ENCODE measurements at regions not wholly inside any gene's neighbourhood (a gene's known extent, or its start where the extent isn't known, plus 50 kb on each side); places are given as distances from the start of the nearest gene placed in this dataset.

DNA sequence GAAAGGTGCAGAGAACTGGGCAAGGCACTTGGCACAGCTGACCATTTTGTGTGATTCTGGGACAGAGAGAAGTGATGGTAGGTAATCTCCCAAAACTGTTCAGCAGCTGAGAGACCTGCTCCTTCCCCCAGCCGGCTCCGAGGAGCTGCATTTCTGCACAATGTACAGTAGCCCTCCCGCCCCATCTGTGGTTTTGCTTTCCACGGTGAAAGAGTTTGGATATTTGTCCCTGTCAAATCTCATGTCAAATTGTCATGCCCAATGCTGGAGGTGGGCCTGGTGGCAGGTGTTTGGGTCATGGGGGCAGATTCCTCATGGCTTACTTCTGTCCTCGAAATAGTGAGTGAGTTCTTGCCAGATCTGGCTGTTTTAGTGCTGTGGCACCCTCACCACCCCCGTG lies 90.5 kb upstream of the CD99 start:
- no peak overlapping the region for H3K9ac ChIP-seq (replicated peaks; ENCODE audit: extremely low read depth, insufficient read depth, low read length)
- POLR2A ChIA-PET = no interaction called here
- no peaks in the 10 kb centered on the region for H3K36me3 ChIP-seq (ENCODE audit: control insufficient read depth in 2 of 2, extremely low read depth in 1 of 2, insufficient read depth in 2 of 2, low read length in 2 of 2)
- H3K9me1 ChIP-seq (replicated peaks; ENCODE audit: control insufficient read depth, extremely low read depth, insufficient read depth, low read length) = no peaks in the 10 kb centered on the region
- H3K4me2 ChIP-seq (ENCODE audit: insufficient read depth, low read length) = no peak overlapping the region
- no TSS peak for BruUV-seq (replicated peaks)
- H4K20me1 ChIP-seq (replicated peaks; ENCODE audit: control insufficient read depth, extremely low read depth, insufficient read depth, low read length) = no peaks in the 10 kb centered on the region
- H3K27me3 ChIP-seq (ENCODE audit: control insufficient read depth in 2 of 2, insufficient read depth in 2 of 2, low read length in 2 of 2) = no peaks in the 10 kb centered on the region
- dilution Hi-C loops (cut with MboI; ENCODE audit: extremely low pct_ligation_motif_present, low sequenced_read_pairs) (no loop called here), intact Hi-C loops (cut with micrococcal nuclease) (no loop called here)
- H3K9me3 ChIP-seq (replicated peaks; ENCODE audit: control insufficient read depth, insufficient read depth, low read length) = no peaks in the 10 kb centered on the region
- DNase-seq (ENCODE audit: low read depth, low spot score) (no peak), FAIRE-seq (no peak)
- H3K27ac ChIP-seq (ENCODE audit: insufficient read depth, low read depth, low read length) = no peak overlapping the region
- no peak overlapping the region for H2AFZ ChIP-seq (ENCODE audit: low read depth, low read length)
- CTCF ChIA-PET = no interaction called here
- H3K4me3 ChIP-seq (replicated peaks in 1 of 3; ENCODE audit: insufficient read depth in 1 of 3, low read depth in 1 of 3, low read length in 3 of 3) = no peak overlapping the region
- TF ChIP-seq POLR2A (IDR thresholded peaks at IDR 0.05; ENCODE audit: low read depth, low read length) = no peak
- H3K4me1 ChIP-seq (ENCODE audit: control insufficient read depth, extremely low read depth, insufficient read depth, low read length) = no peaks in the 10 kb centered on the region
- H3K79me2 ChIP-seq (ENCODE audit: control insufficient read depth, insufficient read depth, low read length) = no peaks in the 10 kb centered on the region

- DNase-seq (ENCODE audit: low read depth, low spot score) (no peak), FAIRE-seq (no peak)
- Histone ChIP-seq H3K4me2 (ENCODE audit: insufficient read depth, low read length) (no peak overlapping the region), H3K79me2 (ENCODE audit: control insufficient read depth, insufficient read depth, low read length) (no peaks in the 10 kb centered on the region), H3K4me1 (ENCODE audit: control insufficient read depth, extremely low read depth, insufficient read depth, low read length) (no peaks in the 10 kb centered on the region), H3K4me3 (replicated peaks in 1 of 3; ENCODE audit: insufficient read depth in 1 of 3, low read depth in 1 of 3, low read length in 3 of 3) (no peak overlapping the region), H3K9me1 (replicated peaks; ENCODE audit: control insufficient read depth, extremely low read depth, insufficient read depth, low read length) (no peaks in the 10 kb centered on the region), H3K36me3 (ENCODE audit: control insufficient read depth in 2 of 2, extremely low read depth in 1 of 2, insufficient read depth in 2 of 2, low read length in 2 of 2) (no peaks in the 10 kb centered on the region), H3K9ac (replicated peaks; ENCODE audit: extremely low read depth, insufficient read depth, low read length) (no peak overlapping the region), H3K27ac (ENCODE audit: insufficient read depth, low read depth, low read length) (no peak overlapping the region), H3K27me3 (ENCODE audit: control insufficient read depth in 2 of 2, insufficient read depth in 2 of 2, low read length in 2 of 2) (no peaks in the 10 kb centered on the region), H3K9me3 (replicated peaks; ENCODE audit: control insufficient read depth, insufficient read depth, low read length) (no peaks in the 10 kb centered on the region), H2AFZ (ENCODE audit: low read depth, low read length) (no peak overlapping the region), H4K20me1 (replicated peaks; ENCODE audit: control insufficient read depth, extremely low read depth, insufficient read depth, low read length) (no peaks in the 10 kb centered on the region)
- no peak for TF ChIP-seq MYC (IDR thresholded peaks at IDR 0.05; ENCODE audit: low read depth, low read length)
- TF ChIP-seq POLR2AphosphoS5 (IDR thresholded peaks at IDR 0.05; ENCODE audit: insufficient read depth, low read depth, low read length) = no peak
- TF ChIP-seq MAX (IDR thresholded peaks at IDR 0.05; ENCODE audit: insufficient read depth, insufficient read length) = no peak
- ChIA-PET CTCF (no interaction called here), POLR2A (no interaction called here)
- no TSS peak for BruUV-seq (replicated peaks)
- intact Hi-C loops (cut with micrococcal nuclease) (no loop called here), dilution Hi-C loops (cut with MboI; ENCODE audit: extremely low pct_ligation_motif_present, low sequenced_read_pairs) (loop anchor here (25.0 kb wide), 1 partner anchor 934 kb away; no protein-coding TSS in a partner anchor)
Observed at GRCh38 chrX:2596555-2597255, 94.4 kb upstream of the CD99 start.

Measured in endothelial cell of umbilical vein (primary cell).